Esophagus squamous epithelium (tissue), 5 donors: ENCODE measurements at regions not wholly inside any gene's neighbourhood (a gene's known extent, or its start where the extent isn't known, plus 50 kb on each side); places are given as distances from the start of the nearest gene placed in this dataset.
"Not testable (repeated sequence)": the region's sequence is repeated elsewhere in the genome, so short reads cannot be mapped to it uniquely, and the experiment has no call there.

ENCODE experiments used
- DNase-seq: peaks from one replicate; lab custom pipeline; 2025; lab: John Stamatoyannopoulos, UW
- H3K27ac ChIP-seq, 4 donors: fragments of 200-600 bp; sonication (generic); one replicate each; pipeline ENCODE4 v1.5.1; 2016 to 2019; ENCODE audit warnings: mild to moderate bottlenecking in 1 of 4
- H3K27me3 ChIP-seq, 4 donors: fragments of 200-600 bp; sonication (generic); 1 replicate in 3 of 4; 2 replicates in 1 of 4; pipeline versions ENCODE4 v1.5.1 to v1.6.0; 2017 to 2021; ENCODE audit warnings: antibody characterized with exemption in 1 of 4
- H3K36me3 ChIP-seq, 3 donors: fragments of 200-600 bp; sonication (generic); one replicate each; pipeline ENCODE4 v1.5.1; 2016 to 2019
- H3K4me1 ChIP-seq, 3 donors: fragments of 200-600 bp; sonication (generic); one replicate each; pipeline ENCODE4 v1.5.1; 2017 to 2019
- H3K4me3 ChIP-seq, 4 donors: fragments of 200-600 bp; sonication (generic); 1 replicate in 3 of 4; 2 replicates in 1 of 4; pipeline ENCODE4 v1.5.1; 2016 to 2019; ENCODE audit warnings: mild to moderate bottlenecking in 2 of 4, moderate library complexity in 1 of 4
- H3K9me3 ChIP-seq, 3 donors: fragments of 200-600 bp; sonication (generic); one replicate each; pipeline ENCODE4 v1.5.1; 2016 to 2019
- CTCF ChIP-seq, 6 experiments: fragments of 450-650 bp in 4 of 6; fragments of 200-600 bp in 2 of 6; sonication (generic) in 2 of 6; IDR thresholded peaks; one replicate each; pipeline ENCODE4 v1.5.1; 2016 to 2019; ENCODE audit warnings: antibody characterized with exemption in 6 of 6, mild to moderate bottlenecking in 4 of 6, moderate library complexity in 4 of 6
- POLR2A ChIP-seq, 4 donors: fragments of 450-650 bp; IDR thresholded peaks; one replicate each; pipeline ENCODE4 v1.6.1; 2017; ENCODE audit warnings: antibody characterized with exemption in 4 of 4, mild to moderate bottlenecking in 4 of 4, moderate library complexity in 3 of 4
- WGBS, 2 donors: methylation state at CpG; one replicate each; pipeline ENCODE4 v1.1.5; 2018; 5-methylcytosine and 5-hydroxymethylcytosine counted together
- intact Hi-C: fragments of 100-400 bp; cut with DNase I; formaldehyde crosslinking; loops from one replicate; pipeline ENCODE4 v1.15.0; 2022
- donor health status: DM: yes; HTN: yes; CAD: no.

- Histone ChIP-seq H3K27me3 (peaks cover 0 to 7% (median 0%) of the 10 kb centered on the region in 4 donors), H3K4me1 (no peaks in the 10 kb centered on the region), H3K9me3 (no peaks in the 10 kb centered on the region), H3K36me3 (no peaks in the 10 kb centered on the region), H3K27ac (no peak overlapping the region), H3K4me3 (no peak overlapping the region)
- no peak for DNase-seq
- intact Hi-C loops, result no loop called here
- 12 to 31% methylated on average over 2 of the region's 2 CpGs for WGBS, 2 donors
- no peak for TF ChIP-seq CTCF (IDR thresholded peaks at IDR 0.05)
- no peak for TF ChIP-seq POLR2A (IDR thresholded peaks at IDR 0.05)
Observed at GRCh38 chr2:176424746-176425145, 155.5 kb downstream of the MTX2 start.

- intact Hi-C loops, result no loop called here
- H3K9me3 ChIP-seq, result no peaks in the 10 kb centered on the region
- WGBS, 2 donors, result 81 to 90% methylated on average over 2 of the region's 2 CpGs
- H3K36me3 ChIP-seq, result no peaks in the 10 kb centered on the region
- no peaks in the 10 kb centered on the region for H3K4me1 ChIP-seq
- H3K27ac ChIP-seq, result no peak overlapping the region
- H3K27me3 ChIP-seq, result peaks cover 0 to 7% (median 0%) of the 10 kb centered on the region in 4 donors
- H3K4me3 ChIP-seq, result no peak overlapping the region
- DNase-seq, result no peak
- TF ChIP-seq POLR2A (IDR thresholded peaks at IDR 0.05), result no peak
- no peak for TF ChIP-seq CTCF (IDR thresholded peaks at IDR 0.05)
Observed at GRCh38 chr2:176427549-176427948, 158.3 kb downstream of the MTX2 start.

DNA sequence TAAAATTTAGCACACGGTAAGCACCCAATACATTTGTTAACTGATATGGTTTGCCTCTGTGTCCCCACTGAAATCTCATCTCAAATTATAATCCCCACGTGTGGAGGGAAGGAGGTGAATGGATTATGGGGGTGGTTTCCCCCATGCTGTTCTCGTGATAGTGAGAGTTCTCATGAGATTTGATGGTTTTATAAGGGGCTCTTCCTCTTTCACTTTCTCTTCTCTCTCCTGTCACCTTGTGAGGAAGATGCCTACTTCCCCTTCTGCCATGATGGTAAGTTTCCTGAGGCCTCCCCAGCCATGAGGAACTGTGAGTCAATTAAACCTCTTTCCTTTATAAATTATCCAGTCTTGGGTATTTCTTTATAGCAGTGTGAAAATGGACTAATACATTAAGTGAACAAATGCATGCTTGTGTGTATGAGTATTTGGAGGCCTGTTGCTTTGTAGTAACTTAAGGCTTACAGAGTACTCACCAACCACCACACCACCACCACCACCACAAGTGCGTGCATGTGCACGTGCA lies 159.8 kb downstream of the MTX2 start:
- intact Hi-C loops, DNase-seq, H3K4me3 ChIP-seq, H3K4me1 ChIP-seq, H3K9me3 ChIP-seq, H3K27me3 ChIP-seq, H3K36me3 ChIP-seq, H3K27ac ChIP-seq: not testable (repeated sequence)
- whole genome bisulfite sequencing, 2 donors, result 35 to 75% methylated on average over 4 to 5 of the region's 5 CpGs

DNA sequence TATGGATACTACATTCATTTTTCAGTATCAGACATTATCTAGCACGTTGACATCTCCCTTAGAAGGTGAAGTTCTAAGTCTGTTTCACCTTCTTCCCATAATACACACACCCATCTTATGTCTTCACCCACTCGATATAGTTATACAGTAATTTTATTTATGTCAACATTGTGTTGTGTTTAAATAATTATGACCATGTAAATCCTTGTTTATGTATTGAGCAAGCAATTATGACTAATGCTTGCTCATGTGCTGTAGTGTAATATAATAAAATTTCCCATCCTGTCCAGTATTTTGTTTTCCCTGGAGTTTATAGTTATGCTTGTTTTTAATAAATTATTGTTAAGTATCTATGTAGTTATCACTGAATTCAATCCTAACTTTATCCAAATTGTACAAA lies 163.2 kb downstream of the MTX2 start:
- Histone ChIP-seq H3K36me3 (no peaks in the 10 kb centered on the region), H3K27me3 (peaks cover 0 to 3% (median 0%) of the 10 kb centered on the region in 4 donors), H3K27ac (no peak overlapping the region), H3K4me1 (no peaks in the 10 kb centered on the region), H3K4me3 (no peak overlapping the region), H3K9me3 (peaks cover 0 to 8% (median 0%) of the 10 kb centered on the region in 3 donors)
- intact Hi-C loops, result no loop called here
- DNase-seq, result no peak
- 39 to 51% methylated on average over 2 of the region's 2 CpGs for WGBS, 2 donors
- no peak for TF ChIP-seq POLR2A (IDR thresholded peaks at IDR 0.05)
- TF ChIP-seq CTCF (IDR thresholded peaks at IDR 0.05), result no peak

DNA sequence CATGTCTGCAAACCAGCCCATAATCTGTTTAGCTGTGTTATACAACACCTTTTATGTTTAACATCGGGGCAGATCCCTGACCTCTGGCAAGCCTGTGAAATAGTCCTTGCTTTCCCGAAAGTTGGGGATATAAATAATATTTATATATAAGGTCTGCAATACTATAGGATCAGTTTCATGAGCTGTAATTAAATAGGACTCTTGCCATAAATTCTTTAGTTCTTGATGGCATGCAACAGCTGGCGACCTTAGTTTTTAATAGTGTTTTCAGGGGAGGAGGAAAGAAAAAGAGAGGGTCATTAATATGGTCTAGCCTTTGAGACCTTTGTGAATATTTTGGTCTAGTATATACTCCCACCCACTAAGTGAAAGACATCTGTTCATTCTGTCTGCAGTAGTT lies 166.5 kb downstream of the MTX2 start:
- WGBS, 2 donors, result 86 to 87% methylated on average over 3 of the region's 3 CpGs
- no peaks in the 10 kb centered on the region for H3K27me3 ChIP-seq
- no peak overlapping the region for H3K27ac ChIP-seq
- intact Hi-C loops, result no loop called here
- peaks cover 0 to 8% (median 0%) of the 10 kb centered on the region in 3 donors for H3K9me3 ChIP-seq
- H3K4me3 ChIP-seq, result no peak overlapping the region
- H3K4me1 ChIP-seq, result no peaks in the 10 kb centered on the region
- TF ChIP-seq POLR2A (IDR thresholded peaks at IDR 0.05), result no peak
- TF ChIP-seq CTCF (IDR thresholded peaks at IDR 0.05), result no peak
- no peak for DNase-seq
- H3K36me3 ChIP-seq, result no peaks in the 10 kb centered on the region

DNA sequence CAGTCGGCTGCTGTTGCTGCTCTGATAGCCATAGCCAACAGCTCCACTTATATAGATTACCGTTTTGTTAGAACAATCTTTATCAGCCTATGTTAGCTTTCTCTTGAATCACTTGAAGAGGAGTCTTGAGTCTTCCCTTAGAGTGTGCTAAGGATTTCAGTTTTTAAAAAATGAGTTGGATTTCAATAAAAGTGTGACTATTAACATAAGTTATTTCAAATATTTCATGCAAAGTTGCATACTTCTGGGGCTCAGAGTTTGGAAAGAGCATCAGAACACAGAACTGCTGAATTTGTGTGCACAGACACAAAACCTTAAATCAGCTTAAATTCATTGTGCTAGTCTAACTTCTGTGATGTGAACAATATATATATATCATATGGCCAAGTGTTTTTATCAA lies 174.7 kb downstream of the MTX2 start:
- DNase-seq, result no peak
- H3K27me3 ChIP-seq, result no peaks in the 10 kb centered on the region
- no peaks in the 10 kb centered on the region for H3K9me3 ChIP-seq
- peaks cover 0 to 13% (median 0%) of the 10 kb centered on the region in 3 donors for H3K4me1 ChIP-seq
- no peaks in the 10 kb centered on the region for H3K36me3 ChIP-seq
- H3K27ac ChIP-seq, result no peak overlapping the region
- intact Hi-C loops, result no loop called here
- H3K4me3 ChIP-seq, result no peak overlapping the region
- TF ChIP-seq POLR2A (IDR thresholded peaks at IDR 0.05) (no peak), CTCF (IDR thresholded peaks at IDR 0.05) (no peak)
- WGBS, 2 donors, result 74 to 79% methylated on average over 2 of the region's 2 CpGs
